Activated naive CD4-positive, alpha-beta T cell treated with anti-CD3 and anti-CD28 coated beads, Interleukin-2, amount 10 ng/mL, durations not matched to agents 7 days and 5 days (primary cell): ENCODE measurements at regions not wholly inside any gene's neighbourhood (a gene's known extent, or its start where the extent isn't known, plus 50 kb on each side); places are given as distances from the start of the nearest gene placed in this dataset.

Experiments used
- CTCF ChIA-PET: fragments of 350-600 bp; sonication (Branson Sonifier 250); formaldehyde crosslinking; loops from one replicate; lab custom pipeline; 2021; ENCODE audit warnings: antibody characterized with exemption; lab: Charles Lee
- DNase-seq: peaks from one replicate; pipeline ENCODE4 v3.0.0-alpha.2; 2020
- H3K27ac Mint-ChIP-seq: one replicate; pipeline ENCODE4 v1.8.0; 2021; ENCODE audit warnings: mild to moderate bottlenecking, moderate library complexity, mixed read lengths
- H3K27me3 Mint-ChIP-seq: one replicate; pipeline ENCODE4 v1.8.0; 2021; ENCODE audit warnings: mild to moderate bottlenecking, mixed read lengths
- H3K36me3 Mint-ChIP-seq: one replicate; pipeline ENCODE4 v1.8.0; 2021; ENCODE audit warnings: mixed read lengths
- H3K4me1 Mint-ChIP-seq: one replicate; pipeline ENCODE4 v1.8.0; 2021; ENCODE audit warnings: mixed read lengths
- H3K4me3 Mint-ChIP-seq: one replicate; pipeline ENCODE4 v1.8.0; 2021; ENCODE audit warnings: mild to moderate bottlenecking, moderate library complexity, mixed read lengths
- H3K9me3 Mint-ChIP-seq: one replicate; pipeline ENCODE4 v1.8.0; 2021; ENCODE audit warnings: mixed read lengths

- Mint-ChIP-seq H3K4me1 (no peaks in the 10 kb centered on the region), H3K36me3 (no peaks in the 10 kb centered on the region), H3K4me3 (no peak overlapping the region), H3K9me3 (no peaks in the 10 kb centered on the region), H3K27me3 (peaks cover 9% of the 10 kb centered on the region), H3K27ac (no peak overlapping the region)
- CTCF ChIA-PET = no interaction called here
- no peak for DNase-seq
These were observed 150.9 kb upstream of the ANK2 start for GRCh38 chr4:112898357-112899141.

GRCh38 chr4:112900416-112900815 is 149.0 kb upstream of the ANK2 start:
- Mint-ChIP-seq H3K36me3 (no peaks in the 10 kb centered on the region), H3K4me3 (no peak overlapping the region), H3K9me3 (no peaks in the 10 kb centered on the region), H3K4me1 (no peaks in the 10 kb centered on the region), H3K27ac (no peak overlapping the region), H3K27me3 (peaks cover 9% of the 10 kb centered on the region)
- DNase-seq = no peak
- CTCF ChIA-PET = no interaction called here

DNA sequence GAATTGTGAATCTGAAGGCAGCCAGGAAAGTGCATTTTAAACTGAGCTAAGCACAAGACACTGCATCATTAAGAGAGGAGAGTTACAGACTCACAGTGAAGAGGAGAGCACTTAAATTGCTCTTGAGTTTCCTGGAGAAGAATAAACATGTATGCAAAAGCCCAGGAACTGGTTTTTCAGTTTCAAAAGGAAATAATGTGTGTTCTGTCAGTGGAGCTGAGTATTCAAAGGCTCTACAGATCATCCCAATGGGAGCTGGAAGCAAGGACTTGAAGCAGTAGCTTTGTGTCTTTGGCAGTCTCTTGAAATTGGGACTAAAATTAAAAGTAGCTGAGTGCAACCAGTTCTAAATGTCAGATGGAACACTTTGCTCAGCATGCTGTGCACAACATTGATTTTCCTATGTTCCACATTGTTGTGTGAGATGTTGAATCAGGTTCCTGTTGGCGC is 147.5 kb upstream of the ANK2 start:
- no peak for DNase-seq
- Mint-ChIP-seq H3K4me3 (no peak overlapping the region), H3K27me3 (peaks cover 7% of the 10 kb centered on the region), H3K9me3 (no peaks in the 10 kb centered on the region), H3K27ac (no peak overlapping the region), H3K4me1 (no peaks in the 10 kb centered on the region), H3K36me3 (no peaks in the 10 kb centered on the region)
- CTCF ChIA-PET = interaction anchor here (1.1 kb wide), 1 partner anchor 50 kb away, joined by 4 read pairs; no protein-coding TSS in a partner anchor

GRCh38 chr4:112905728-112906127 is 143.7 kb upstream of the ANK2 start:
- H3K4me1 Mint-ChIP-seq = no peaks in the 10 kb centered on the region
- H3K4me3 Mint-ChIP-seq = no peak overlapping the region
- no peaks in the 10 kb centered on the region for H3K36me3 Mint-ChIP-seq
- no peak for DNase-seq
- peaks cover 4% of the 10 kb centered on the region for H3K27me3 Mint-ChIP-seq
- no peaks in the 10 kb centered on the region for H3K9me3 Mint-ChIP-seq
- CTCF ChIA-PET = no interaction called here
- no peak overlapping the region for H3K27ac Mint-ChIP-seq

- CTCF ChIA-PET = no interaction called here
- peaks cover 4% of the 10 kb centered on the region for H3K27me3 Mint-ChIP-seq
- H3K36me3 Mint-ChIP-seq = no peaks in the 10 kb centered on the region
- H3K4me1 Mint-ChIP-seq = no peaks in the 10 kb centered on the region
- DNase-seq = no peak
- H3K27ac Mint-ChIP-seq = no peak overlapping the region
- no peaks in the 10 kb centered on the region for H3K9me3 Mint-ChIP-seq
- H3K4me3 Mint-ChIP-seq = no peak overlapping the region
These were observed 140.9 kb upstream of the ANK2 start for GRCh38 chr4:112908511-112908910.

GRCh38 chr4:112910109-112910736 is 139.2 kb upstream of the ANK2 start:
- Mint-ChIP-seq H3K27me3 (peaks cover 4% of the 10 kb centered on the region), H3K36me3 (no peaks in the 10 kb centered on the region), H3K9me3 (no peaks in the 10 kb centered on the region), H3K4me3 (no peak overlapping the region), H3K27ac (no peak overlapping the region), H3K4me1 (no peaks in the 10 kb centered on the region)
- DNase-seq = no peak
- CTCF ChIA-PET = no interaction called here

DNA sequence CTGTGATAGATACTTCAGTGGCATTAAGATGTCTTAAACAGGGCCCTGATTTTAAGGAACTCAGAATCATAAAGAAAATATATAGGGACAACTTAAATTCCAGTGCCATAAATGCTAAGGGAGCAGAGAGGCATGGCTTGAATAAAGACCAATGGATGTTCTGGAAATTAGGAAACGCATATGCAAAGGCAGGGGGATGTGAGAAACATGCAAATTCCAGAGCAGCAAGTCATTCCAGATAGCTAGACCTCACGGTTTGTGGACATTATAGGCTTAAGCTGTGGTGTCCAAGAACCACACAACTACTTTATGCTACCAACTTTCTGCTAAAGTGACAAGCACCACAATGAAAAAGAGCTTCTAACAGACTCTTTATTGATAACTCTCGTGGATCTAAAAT is 132.6 kb upstream of the ANK2 start:
- Mint-ChIP-seq H3K27me3 (no peaks in the 10 kb centered on the region), H3K36me3 (no peaks in the 10 kb centered on the region), H3K4me3 (no peak overlapping the region), H3K27ac (no peak overlapping the region), H3K4me1 (no peaks in the 10 kb centered on the region), H3K9me3 (no peaks in the 10 kb centered on the region)
- CTCF ChIA-PET = no interaction called here
- DNase-seq = no peak

GRCh38 chr4:112923516-112923915 is 125.9 kb upstream of the ANK2 start:
- Mint-ChIP-seq H3K9me3 (no peaks in the 10 kb centered on the region), H3K36me3 (no peaks in the 10 kb centered on the region), H3K27me3 (no peaks in the 10 kb centered on the region), H3K4me1 (no peaks in the 10 kb centered on the region), H3K27ac (no peak overlapping the region), H3K4me3 (no peak overlapping the region)
- DNase-seq = no peak
- CTCF ChIA-PET = no interaction called here

DNA sequence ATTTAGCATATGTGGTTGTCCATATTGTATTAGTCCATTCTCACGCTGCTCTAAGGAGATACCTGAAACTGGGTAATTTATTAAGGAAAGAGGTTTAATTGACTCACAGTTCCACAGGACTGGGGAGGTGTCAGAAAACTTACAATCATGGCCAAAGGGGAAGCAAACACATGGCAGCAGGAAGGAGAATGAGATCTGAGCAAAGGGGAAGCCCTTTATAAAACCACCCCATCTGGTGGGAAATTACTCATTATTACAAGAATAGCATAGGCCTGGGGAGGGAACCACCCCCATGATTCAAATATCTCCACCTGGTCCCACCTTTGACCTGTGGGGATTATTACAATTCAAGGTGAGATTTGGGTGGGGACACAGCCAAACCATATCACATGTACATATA is 122.6 kb upstream of the ANK2 start:
- no peak overlapping the region for H3K4me3 Mint-ChIP-seq
- no peaks in the 10 kb centered on the region for H3K4me1 Mint-ChIP-seq
- no peaks in the 10 kb centered on the region for H3K9me3 Mint-ChIP-seq
- H3K27me3 Mint-ChIP-seq = peaks cover 14% of the 10 kb centered on the region
- no peak overlapping the region for H3K27ac Mint-ChIP-seq
- no peaks in the 10 kb centered on the region for H3K36me3 Mint-ChIP-seq
- CTCF ChIA-PET = interaction anchor here (2.3 kb wide), 1 partner anchor 11 kb away, joined by 7 read pairs; no protein-coding TSS in a partner anchor
- DNase-seq = no peak

DNA sequence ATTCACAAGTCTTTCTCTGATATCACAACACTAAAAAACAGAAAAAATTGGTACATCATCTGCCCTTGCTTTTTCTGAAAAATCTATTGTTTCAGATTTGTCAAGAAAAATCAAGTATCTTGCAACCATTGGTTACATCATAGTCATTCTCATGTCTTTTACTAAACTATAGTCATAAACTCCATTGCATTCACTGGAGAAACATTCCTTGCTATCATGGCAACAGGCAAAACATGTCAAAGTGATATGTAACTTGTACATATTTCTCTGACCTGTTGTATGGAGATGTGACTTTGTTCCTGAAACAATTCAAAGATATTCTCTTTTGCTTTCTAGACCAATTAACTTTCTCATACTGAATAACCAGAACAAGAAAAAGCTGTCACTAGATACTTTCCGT is 121.9 kb upstream of the ANK2 start:
- Mint-ChIP-seq H3K9me3 (no peaks in the 10 kb centered on the region), H3K4me3 (no peak overlapping the region), H3K27ac (no peak overlapping the region), H3K4me1 (no peaks in the 10 kb centered on the region), H3K27me3 (peaks cover 14% of the 10 kb centered on the region), H3K36me3 (no peaks in the 10 kb centered on the region)
- no peak for DNase-seq
- CTCF ChIA-PET = no interaction called here

DNA sequence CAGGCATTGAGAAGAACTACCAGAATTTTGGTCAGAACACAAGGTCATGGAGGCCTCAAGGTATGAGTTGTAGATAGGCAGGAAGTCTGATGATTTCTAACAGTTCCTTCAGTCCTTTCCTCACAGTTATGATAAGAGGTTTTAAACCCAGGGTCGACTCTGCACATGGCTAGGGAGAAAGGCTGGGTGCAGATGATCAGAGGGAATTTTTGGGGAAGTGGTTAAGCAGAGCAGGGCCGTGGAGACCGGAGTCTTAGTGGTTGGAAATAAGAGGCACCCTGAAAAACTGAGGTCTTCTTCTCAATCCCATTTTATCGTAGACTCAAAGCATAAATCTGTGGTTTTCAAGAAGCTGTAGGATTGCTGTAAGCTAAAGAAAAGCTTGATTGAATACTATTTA is 118.5 kb upstream of the ANK2 start:
- H3K36me3 Mint-ChIP-seq = no peaks in the 10 kb centered on the region
- H3K27me3 Mint-ChIP-seq = peaks cover 19% of the 10 kb centered on the region
- H3K4me1 Mint-ChIP-seq = no peaks in the 10 kb centered on the region
- CTCF ChIA-PET = no interaction called here
- no peak for DNase-seq
- H3K27ac Mint-ChIP-seq = no peak overlapping the region
- no peaks in the 10 kb centered on the region for H3K9me3 Mint-ChIP-seq
- H3K4me3 Mint-ChIP-seq = no peak overlapping the region

DNA sequence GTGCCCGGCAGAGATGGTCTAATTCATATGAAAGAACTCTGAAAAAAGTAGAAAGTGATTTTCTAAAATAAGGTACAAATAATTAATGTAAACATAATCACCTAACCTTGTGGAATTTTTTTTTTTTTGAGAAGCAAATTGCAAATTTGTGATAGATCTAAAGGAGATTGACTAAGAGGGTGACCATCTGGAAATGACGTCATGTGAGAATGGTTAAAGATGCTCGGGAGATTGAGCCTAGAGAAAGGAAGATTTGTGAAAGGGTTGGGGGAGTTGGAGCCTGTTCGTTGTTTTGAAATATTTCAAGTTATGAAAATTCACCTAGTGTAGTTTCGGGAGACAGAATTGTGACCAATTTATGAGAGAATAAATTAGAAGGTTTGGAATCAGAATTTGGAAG is 115.7 kb upstream of the ANK2 start:
- Mint-ChIP-seq H3K4me1 (no peaks in the 10 kb centered on the region), H3K9me3 (no peaks in the 10 kb centered on the region), H3K27me3 (peaks cover 17% of the 10 kb centered on the region), H3K36me3 (no peaks in the 10 kb centered on the region), H3K4me3 (no peak overlapping the region), H3K27ac (no peak overlapping the region)
- CTCF ChIA-PET = no interaction called here
- no peak for DNase-seq

GRCh38 chr4:112938461-112939058 is 110.9 kb upstream of the ANK2 start:
- DNase-seq = no peak
- CTCF ChIA-PET = interaction anchor here (0.6 to 2.9 kb wide), 9 partner anchors 8 to 1748 kb away, joined by 3 to 22 read pairs (median 5); no protein-coding TSS in a partner anchor
- no peaks in the 10 kb centered on the region for H3K4me1 Mint-ChIP-seq
- no peaks in the 10 kb centered on the region for H3K9me3 Mint-ChIP-seq
- H3K4me3 Mint-ChIP-seq = no peak overlapping the region
- no peak overlapping the region for H3K27ac Mint-ChIP-seq
- peaks cover 4% of the 10 kb centered on the region for H3K27me3 Mint-ChIP-seq
- H3K36me3 Mint-ChIP-seq = no peaks in the 10 kb centered on the region

- Mint-ChIP-seq H3K9me3 (no peaks in the 10 kb centered on the region), H3K36me3 (no peaks in the 10 kb centered on the region), H3K27ac (no peak overlapping the region), H3K4me1 (no peaks in the 10 kb centered on the region), H3K27me3 (no peaks in the 10 kb centered on the region), H3K4me3 (no peak overlapping the region)
- CTCF ChIA-PET = interaction anchor here (1.2 to 2.9 kb wide), 2 partner anchors 12 to 174 kb away, joined by 5 to 22 read pairs; no protein-coding TSS in a partner anchor
- DNase-seq = no peak
These were observed 109.6 kb upstream of the ANK2 start for GRCh38 chr4:112939901-112940300.
